NCI-H748 (cell line): ENCODE measurements at regions not wholly inside any gene's neighbourhood (a gene's known extent, or its start where the extent isn't known, plus 50 kb on each side); places are given as distances from the start of the nearest gene placed in this dataset.

Experiments used
- DNase-seq: peaks from one replicate; lab custom pipeline; 2025; ENCODE audit not compliant: unreplicated experiment; lab: John Stamatoyannopoulos, UW

GRCh38 chr13:34405410-34406181, 536.5 kb upstream of the NBEA start:
- DNase-seq = no peak

- no peak for DNase-seq
These were observed 533.4 kb upstream of the NBEA start for GRCh38 chr13:34408640-34409039.

- no peak for DNase-seq
These were observed 532.4 kb upstream of the NBEA start for GRCh38 chr13:34409496-34410182.

DNA sequence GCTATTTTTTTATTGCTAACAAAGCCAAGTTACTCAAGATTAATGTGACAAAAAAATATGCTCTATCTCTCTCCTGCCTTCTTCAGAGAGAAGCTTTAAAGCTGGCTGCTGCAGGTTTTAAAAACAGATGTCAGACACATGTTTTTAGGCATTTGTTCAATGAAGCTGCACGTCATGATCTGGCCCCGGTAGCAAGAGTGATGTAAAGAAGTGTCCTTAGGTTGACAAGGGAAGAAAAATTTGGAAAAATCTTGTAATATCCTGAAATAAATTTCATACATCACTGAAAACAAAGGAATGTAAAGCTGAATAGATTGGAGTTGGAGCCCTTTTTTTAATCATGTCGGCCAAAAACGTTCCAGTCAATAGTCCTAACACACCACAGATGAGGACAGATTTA, 531.4 kb upstream of the NBEA start:
- DNase-seq = no peak

GRCh38 chr13:34411177-34411576, 530.9 kb upstream of the NBEA start:
- no peak for DNase-seq

GRCh38 chr13:34411894-34412293, 530.2 kb upstream of the NBEA start:
- DNase-seq = no peak

- DNase-seq = no peak
These were observed 529.8 kb upstream of the NBEA start for GRCh38 chr13:34412295-34412694.

- DNase-seq = no peak
These were observed 529.2 kb upstream of the NBEA start for GRCh38 chr13:34412817-34413375.

DNA sequence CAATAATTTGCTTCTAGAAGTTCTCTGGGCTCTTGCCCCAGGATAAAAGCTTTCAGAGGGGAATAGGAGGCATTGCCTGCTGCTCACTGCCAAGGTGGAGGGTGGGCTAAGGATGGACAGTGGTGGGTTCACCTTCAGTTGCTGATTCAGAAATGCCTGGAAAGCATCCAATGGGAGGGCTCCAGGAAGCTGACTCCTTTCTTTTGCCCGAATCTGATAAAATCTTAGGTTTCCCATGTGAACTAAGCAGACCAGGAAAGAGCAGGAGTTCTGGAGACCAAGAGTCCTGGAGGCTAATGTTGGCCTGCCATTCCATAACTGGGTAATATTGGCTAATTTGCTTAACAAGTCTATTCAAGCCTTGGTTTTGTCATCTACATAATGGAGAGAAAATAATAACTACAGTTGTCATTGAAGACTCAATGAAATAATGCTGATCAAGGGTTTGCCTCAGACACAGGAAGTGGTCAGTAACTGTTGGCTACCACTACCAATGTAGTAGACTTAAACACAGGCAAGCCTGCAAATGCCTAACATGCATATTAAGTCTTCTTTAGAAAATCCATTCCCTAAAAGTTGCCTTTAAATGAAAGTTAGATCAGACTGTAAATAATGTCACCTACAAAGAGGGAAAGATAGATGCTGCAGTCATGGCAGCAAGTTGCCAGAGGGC, 528.4 kb upstream of the NBEA start:
- DNase-seq = no peak

GRCh38 chr13:34414616-34415015, 527.5 kb upstream of the NBEA start:
- no peak for DNase-seq

GRCh38 chr13:34416971-34417380, 525.1 kb upstream of the NBEA start:
- DNase-seq = peak; percentile 7

GRCh38 chr13:34417896-34418295, 524.2 kb upstream of the NBEA start:
- no peak for DNase-seq

GRCh38 chr13:34419025-34419424, 523.0 kb upstream of the NBEA start:
- peak; percentile 85 for DNase-seq

DNA sequence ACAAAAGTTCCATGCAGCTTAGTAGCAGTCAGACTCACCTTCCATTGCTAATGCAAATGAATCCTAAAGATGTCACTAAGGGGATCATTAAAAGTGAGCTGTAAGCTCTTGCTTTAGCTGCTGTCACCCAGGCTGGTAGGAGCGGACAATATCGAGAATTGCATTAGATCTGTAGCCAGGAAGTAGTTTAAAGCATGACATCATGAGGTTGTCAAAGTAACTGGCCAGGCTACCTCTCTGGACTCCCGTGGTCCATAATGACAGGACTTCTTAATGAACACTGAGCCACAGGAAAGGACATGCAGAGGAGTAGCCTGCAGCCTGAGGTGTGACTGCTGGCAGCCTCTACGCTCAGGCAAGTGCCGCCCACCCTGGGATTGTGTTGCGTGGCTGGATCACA, 522.3 kb upstream of the NBEA start:
- peak; percentile 23 for DNase-seq

DNA sequence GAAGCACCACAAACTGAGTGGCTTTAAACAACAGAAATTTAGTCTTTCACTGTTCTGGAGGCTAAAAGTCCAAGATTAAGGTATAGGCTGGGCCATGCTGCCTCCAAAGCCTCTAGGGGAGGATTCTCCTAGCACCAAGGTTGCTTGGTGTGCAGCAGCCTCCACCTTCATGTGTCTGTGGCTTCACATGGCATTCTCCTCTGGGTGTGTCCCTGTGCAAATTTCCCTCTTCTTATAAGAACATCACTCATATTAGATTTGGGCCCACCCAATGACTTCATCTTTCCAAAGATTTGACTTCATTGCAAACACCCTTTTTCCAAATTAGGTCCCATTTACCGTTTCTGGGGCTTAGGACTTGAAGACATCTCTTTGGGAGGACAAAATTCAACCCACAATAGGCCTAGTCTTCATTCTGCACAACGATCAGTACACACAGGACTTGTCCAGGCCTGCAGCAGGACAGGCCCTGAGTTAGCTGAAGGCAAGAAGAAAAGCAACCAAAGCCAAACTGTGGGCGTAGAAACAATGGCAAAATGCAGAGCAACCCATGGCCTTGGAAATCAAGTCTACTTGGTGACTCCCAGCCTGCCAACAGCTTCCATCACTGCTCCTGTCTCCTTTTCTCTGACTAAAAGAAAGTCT, 521.2 kb upstream of the NBEA start:
- no peak for DNase-seq

- DNase-seq = no peak
These were observed 520.7 kb upstream of the NBEA start for GRCh38 chr13:34421347-34421719.

- DNase-seq = no peak
These were observed 520.1 kb upstream of the NBEA start for GRCh38 chr13:34421858-34422475.

DNA sequence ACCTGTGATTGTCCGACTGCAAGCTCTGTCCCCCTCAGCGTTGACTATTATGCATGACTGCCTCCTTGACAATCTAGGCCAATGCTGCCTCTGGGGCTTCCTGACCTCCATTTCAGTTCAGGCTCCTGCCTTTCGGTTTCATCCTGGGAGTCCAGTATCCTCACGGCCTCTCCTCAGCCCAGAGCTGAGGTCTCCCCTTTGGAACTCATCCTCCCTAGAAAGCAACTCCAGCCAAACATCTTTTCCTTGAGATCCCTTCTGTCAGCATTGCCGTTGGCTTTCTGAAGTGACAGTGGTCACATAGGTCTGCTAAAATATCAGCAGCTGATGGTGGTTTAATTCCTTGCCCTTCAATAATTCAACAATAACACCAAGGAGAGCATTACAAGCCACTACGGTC, 519.1 kb upstream of the NBEA start:
- no peak for DNase-seq

- DNase-seq = no peak
These were observed 516.6 kb upstream of the NBEA start for GRCh38 chr13:34425327-34425949.

DNA sequence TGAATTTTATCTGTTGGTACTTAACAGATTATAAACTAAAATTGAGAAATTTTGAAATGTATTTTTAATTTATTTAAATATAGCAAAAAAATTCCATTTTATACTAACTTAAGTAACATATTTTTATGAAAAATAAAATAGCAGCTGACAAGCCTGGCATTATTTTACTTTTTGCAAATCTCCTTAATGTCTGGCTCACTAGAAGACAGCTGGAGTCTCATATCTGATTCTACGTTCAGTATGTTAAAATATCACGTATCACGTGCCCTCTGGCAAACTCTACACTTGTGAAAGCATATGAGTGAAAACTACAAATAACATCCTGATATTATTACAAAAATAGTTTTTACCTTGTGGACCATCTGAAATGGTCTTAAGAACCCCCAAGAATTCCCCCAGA, 513.2 kb upstream of the NBEA start:
- no peak for DNase-seq
